GM10248 (cell line): ENCODE measurements at regions not wholly inside any gene's neighbourhood (a gene's known extent, or its start where the extent isn't known, plus 50 kb on each side); places are given as distances from the start of the nearest gene placed in this dataset.

ENCODE experiments used
- CTCF ChIA-PET: fragments of 300-600 bp; sonication (Branson Sonifier 250); formaldehyde crosslinking; extraction: SDS; loops from one replicate; lab custom pipeline; 2021; ENCODE audit warnings: antibody characterized with exemption; lab: Yijun Ruan, JAX
- POLR2A ChIA-PET: fragments of 350-650 bp; sonication (Branson Sonifier 250); formaldehyde crosslinking; extraction: SDS; loops from one replicate; lab custom pipeline; 2020; ENCODE audit warnings: antibody characterized with exemption; lab: Yijun Ruan, JAX
- DNase-seq: peaks from one replicate; pipeline ENCODE4 v3.0.0; 2012; ENCODE audit errors: extremely low spot score
- CTCF ChIP-seq: IDR thresholded peaks from 2 replicates; pipeline ENCODE4 v1.5.1; 2012; ENCODE audit warnings: mild to moderate bottlenecking, low read depth; ENCODE audit errors: extremely low read depth, missing control alignments, control extremely low read depth

GRCh38 chr21:19547951-19548840 lies 1144.6 kb upstream of the TMPRSS15 start:
- DNase-seq, result no peak
- CTCF ChIA-PET, result no interaction called here
- POLR2A ChIA-PET, result no interaction called here
- no peak for TF ChIP-seq CTCF

DNA sequence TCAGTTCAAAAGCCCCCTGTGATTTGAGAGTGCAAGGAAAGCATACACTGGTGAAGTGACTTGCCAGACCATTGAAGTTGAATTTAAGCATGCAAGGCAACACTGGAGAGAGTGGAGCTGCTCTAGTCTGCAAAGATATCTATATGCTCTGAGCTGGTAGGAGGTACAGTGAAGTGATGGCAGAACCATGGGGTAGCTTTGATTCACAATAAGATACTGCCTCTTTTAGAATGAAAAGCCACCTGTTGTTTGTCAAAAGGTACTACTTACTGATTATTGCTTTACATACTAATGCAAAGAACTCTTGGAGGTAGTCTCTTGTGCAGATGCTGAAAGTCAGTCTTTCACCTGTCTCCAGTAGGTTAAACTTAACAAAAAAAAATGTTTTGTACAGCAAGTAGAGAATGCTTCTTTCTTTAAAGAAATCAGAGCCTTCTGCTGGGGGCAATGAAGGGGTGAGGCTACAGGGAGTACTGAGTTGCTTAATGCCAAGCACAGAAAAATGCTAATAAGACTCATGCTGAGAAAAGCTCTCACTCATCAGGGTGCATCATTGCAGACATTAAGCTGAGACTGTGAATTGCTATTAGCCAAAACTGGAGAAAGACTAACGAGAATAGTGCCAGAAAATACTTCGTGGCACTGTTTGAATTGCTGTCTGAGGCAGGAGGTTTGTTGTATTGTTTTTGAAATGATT lies 1150.5 kb upstream of the TMPRSS15 start:
- DNase-seq, result no peak
- CTCF ChIA-PET, result no interaction called here
- POLR2A ChIA-PET, result no interaction called here
- no peak for TF ChIP-seq CTCF

DNA sequence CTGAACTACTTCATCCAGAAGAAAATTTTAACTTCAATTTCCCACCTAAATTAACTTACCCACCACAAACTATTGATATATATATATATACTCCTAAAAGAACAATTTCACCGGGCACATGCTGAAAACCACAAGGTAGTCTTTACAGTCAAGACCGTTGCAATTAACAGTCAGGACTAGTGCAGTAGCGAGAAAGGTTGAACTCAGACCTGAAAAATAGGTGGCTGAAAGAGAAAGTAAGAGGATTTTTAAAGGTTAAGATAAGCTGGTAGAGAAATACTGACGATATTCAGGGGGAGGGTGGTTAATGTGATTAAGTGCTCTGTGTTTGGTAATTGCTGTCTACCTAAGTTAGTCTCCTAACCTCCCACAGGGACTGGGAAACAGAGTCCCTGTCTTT lies 1153.5 kb upstream of the TMPRSS15 start:
- TF ChIP-seq CTCF, result no peak
- no peak for DNase-seq
- ChIA-PET POLR2A (no interaction called here), CTCF (no interaction called here)

- DNase-seq, result no peak
- CTCF ChIA-PET, result no interaction called here
- no peak for TF ChIP-seq CTCF
- POLR2A ChIA-PET, result no interaction called here
These were observed 1153.9 kb upstream of the TMPRSS15 start for GRCh38 chr21:19557488-19557887.

GRCh38 chr21:19565587-19565986 lies 1162.0 kb upstream of the TMPRSS15 start:
- ChIA-PET POLR2A (no interaction called here), CTCF (no interaction called here)
- no peak for TF ChIP-seq CTCF
- no peak for DNase-seq

DNA sequence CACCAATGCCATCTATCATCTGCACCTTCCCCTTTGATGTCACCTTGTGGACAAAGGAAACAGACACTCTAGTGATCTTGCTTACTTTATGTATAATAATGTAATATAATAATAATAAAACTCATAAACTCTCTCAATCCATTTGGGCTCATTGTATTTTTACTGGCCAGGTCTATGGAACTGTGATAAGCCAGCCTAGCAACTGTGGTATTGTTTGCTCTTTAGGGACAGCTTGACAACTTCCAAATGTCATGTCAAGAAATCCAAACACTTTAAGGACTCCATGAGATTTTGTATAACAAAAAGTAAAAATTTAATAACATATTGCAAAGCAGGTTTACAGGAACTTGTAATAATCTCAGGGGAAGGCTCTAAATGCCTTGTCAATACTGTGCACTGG lies 1163.4 kb upstream of the TMPRSS15 start:
- no peak for DNase-seq
- CTCF ChIA-PET, result no interaction called here
- POLR2A ChIA-PET, result no interaction called here
- no peak for TF ChIP-seq CTCF
